ENCODE measurements at regions not wholly inside any gene's neighbourhood (a gene's known extent, or its start where the extent isn't known, plus 50 kb on each side); places are given as distances from the start of the nearest gene placed in this dataset.

GRCh38 chr4:156019246-156019645, 65.6 kb upstream of the CTSO start:
- H3K9me3 Mint-ChIP-seq = no peaks in the 10 kb centered on the region
- ChIA-PET CTCF (no interaction called here), POLR2A (no interaction called here)
- intact Hi-C loops (cut with micrococcal nuclease) = no loop called here
- ATAC-seq (no peak), DNase-seq (no peak)
- peaks cover 3% of the 10 kb centered on the region for H3K27me3 Mint-ChIP-seq
- TF ChIP-seq CTCF (IDR thresholded peaks at IDR 0.05) = no peak
- H3K4me1 Mint-ChIP-seq (ENCODE audit: low read depth) = no peaks in the 10 kb centered on the region
- H3K27ac Mint-ChIP-seq = no peak overlapping the region
- H3K36me3 Mint-ChIP-seq (ENCODE audit: low read depth) = no peaks in the 10 kb centered on the region
- H3K4me3 Mint-ChIP-seq = no peak overlapping the region

DNA sequence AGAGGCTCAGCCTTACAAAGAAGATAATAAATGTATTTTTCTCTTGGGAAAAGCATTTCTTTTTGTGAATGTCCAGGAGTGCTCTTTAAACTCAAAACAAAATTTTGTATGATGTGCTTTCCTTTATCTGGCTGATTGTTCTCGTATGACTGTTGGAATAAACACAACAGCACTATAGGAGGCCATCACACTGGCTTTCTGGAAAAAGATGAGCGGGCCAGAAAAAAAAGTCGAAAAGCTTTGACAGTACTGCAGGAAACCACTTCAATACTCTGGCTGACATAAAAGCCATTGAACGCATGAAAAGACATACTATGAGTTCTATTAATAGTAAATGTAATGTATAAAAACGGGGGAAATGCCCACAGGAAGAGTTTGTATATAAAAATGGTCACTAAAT, 64.7 kb upstream of the CTSO start:
- no peak for TF ChIP-seq CTCF (IDR thresholded peaks at IDR 0.05)
- CTCF ChIA-PET = no interaction called here
- Mint-ChIP-seq H3K4me3 (no peak overlapping the region), H3K27me3 (peaks cover 3% of the 10 kb centered on the region), H3K27ac (no peak overlapping the region), H3K36me3 (ENCODE audit: low read depth) (no peaks in the 10 kb centered on the region), H3K4me1 (ENCODE audit: low read depth) (no peaks in the 10 kb centered on the region), H3K9me3 (no peaks in the 10 kb centered on the region)
- no peak for ATAC-seq
- intact Hi-C loops (cut with micrococcal nuclease) = no loop called here
- POLR2A ChIA-PET = no interaction called here
- DNase-seq = no peak

DNA sequence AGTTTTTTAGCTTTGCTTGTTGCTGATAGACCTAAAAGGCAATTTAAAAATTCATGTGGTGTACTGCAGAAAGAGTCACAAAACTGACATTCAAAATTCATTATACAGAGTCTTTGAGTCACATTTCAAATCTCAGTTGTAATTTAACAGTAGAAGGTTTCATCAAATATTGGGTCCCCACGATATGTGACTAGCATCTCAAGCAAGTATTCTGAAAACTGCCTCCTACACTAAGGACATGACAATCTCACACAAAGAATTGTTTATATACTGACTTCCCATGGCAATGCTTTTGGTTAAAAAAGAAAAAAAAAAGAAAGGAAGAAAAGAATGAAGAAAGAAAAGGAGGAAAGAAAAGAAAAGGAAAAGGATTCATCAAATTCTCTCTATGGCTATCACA, 62.1 kb upstream of the CTSO start:
- TF ChIP-seq CTCF (IDR thresholded peaks at IDR 0.05) = no peak
- DNase-seq (no peak), ATAC-seq (no peak)
- Mint-ChIP-seq H3K4me1 (ENCODE audit: low read depth) (no peaks in the 10 kb centered on the region), H3K36me3 (ENCODE audit: low read depth) (no peaks in the 10 kb centered on the region), H3K27ac (no peak overlapping the region), H3K9me3 (no peaks in the 10 kb centered on the region), H3K4me3 (no peak overlapping the region), H3K27me3 (peaks cover 2% of the 10 kb centered on the region)
- ChIA-PET POLR2A (no interaction called here), CTCF (no interaction called here)
- intact Hi-C loops (cut with micrococcal nuclease) = no loop called here

DNA sequence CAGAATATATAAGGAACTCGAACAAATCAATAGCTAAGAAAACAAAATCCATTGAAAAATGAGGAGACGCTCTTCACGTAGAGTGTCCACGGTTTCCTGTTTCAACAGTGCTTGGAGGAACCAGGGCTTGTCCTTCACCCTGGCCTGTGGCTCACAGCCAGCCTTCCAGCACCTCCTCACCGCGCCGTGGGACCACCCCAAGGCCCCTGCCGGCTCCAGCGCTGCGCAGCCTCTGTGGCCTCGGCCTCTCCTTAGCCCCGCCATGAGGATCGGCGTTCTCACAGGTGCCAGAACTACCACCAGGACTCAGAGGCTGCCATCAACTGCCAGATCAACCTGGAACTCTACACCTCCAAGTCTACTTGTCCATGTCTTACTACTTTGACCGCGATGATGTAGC, 52.5 kb upstream of the CTSO start:
- no peaks in the 10 kb centered on the region for H3K4me1 Mint-ChIP-seq (ENCODE audit: low read depth)
- H3K4me3 Mint-ChIP-seq = no peak overlapping the region
- H3K27ac Mint-ChIP-seq = no peak overlapping the region
- no peaks in the 10 kb centered on the region for H3K36me3 Mint-ChIP-seq (ENCODE audit: low read depth)
- H3K9me3 Mint-ChIP-seq = no peaks in the 10 kb centered on the region
- TF ChIP-seq CTCF (IDR thresholded peaks at IDR 0.05) = no peak
- H3K27me3 Mint-ChIP-seq = peaks cover 5% of the 10 kb centered on the region
- DNase-seq (no peak), ATAC-seq (no peak)
- intact Hi-C loops (cut with micrococcal nuclease) = no loop called here
- POLR2A ChIA-PET = no interaction called here
- CTCF ChIA-PET = no interaction called here

Measured in activated CD8-positive, alpha-beta T cell treated with anti-CD3 and anti-CD28 coated beads for 36 hours (primary cell).